RWPE1 (cell line): ENCODE measurements at regions not wholly inside any gene's neighbourhood (a gene's known extent, or its start where the extent isn't known, plus 50 kb on each side); places are given as distances from the start of the nearest gene placed in this dataset.

Experiments
- CTCF ChIA-PET: fragments of 350-600 bp; sonication (Branson Sonifier 250); formaldehyde crosslinking; extraction: SDS; loops from one replicate; lab custom pipeline; 2021; lab: Yijun Ruan, JAX
- POLR2A ChIA-PET: fragments of 400-600 bp; formaldehyde crosslinking; extraction: SDS; loops from one replicate; lab custom pipeline; 2020; ENCODE audit warnings: antibody characterized with exemption; ENCODE audit not compliant: low non-redundant PET; lab: Yijun Ruan, JAX
- DNase-seq: peaks from one replicate; pipeline ENCODE4 v3.0.0; 2012; ENCODE audit warnings: low spot score
- H3K27ac ChIP-seq: fragments of 450-650 bp; 2 replicates; pipeline ENCODE4 v1.5.1; 2017
- TF ChIP-seq, protein P1 (sequence below): fragments of 450-650 bp; conservative IDR thresholded peaks from 2 replicates; pipeline ENCODE4 v1.5.1; 2017; ENCODE audit warnings: low read depth, mild to moderate bottlenecking

DNA sequence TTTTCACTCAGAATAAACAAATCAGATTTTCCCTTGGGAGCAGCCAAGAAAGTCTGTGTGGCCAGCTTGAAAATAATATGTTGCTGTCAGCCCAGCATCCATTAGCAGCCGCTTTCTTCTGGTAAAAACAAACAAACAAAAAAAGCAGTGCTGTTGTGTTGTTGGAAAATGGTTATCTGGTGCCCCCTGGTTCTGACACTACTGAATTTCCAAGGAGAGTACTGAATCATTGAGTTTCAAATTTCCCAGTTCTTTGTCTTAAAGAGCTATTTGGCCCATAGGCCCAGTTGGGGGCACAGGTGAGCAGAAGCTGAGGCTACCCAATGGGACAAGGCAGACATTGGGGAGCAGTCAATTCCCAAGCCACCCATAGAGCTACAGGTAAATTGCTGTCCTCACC is 995.9 kb downstream of the UQCRFS1 start:
- no peak overlapping the region for H3K27ac ChIP-seq
- no peak for DNase-seq
- TF ChIP-seq, protein P1, sequence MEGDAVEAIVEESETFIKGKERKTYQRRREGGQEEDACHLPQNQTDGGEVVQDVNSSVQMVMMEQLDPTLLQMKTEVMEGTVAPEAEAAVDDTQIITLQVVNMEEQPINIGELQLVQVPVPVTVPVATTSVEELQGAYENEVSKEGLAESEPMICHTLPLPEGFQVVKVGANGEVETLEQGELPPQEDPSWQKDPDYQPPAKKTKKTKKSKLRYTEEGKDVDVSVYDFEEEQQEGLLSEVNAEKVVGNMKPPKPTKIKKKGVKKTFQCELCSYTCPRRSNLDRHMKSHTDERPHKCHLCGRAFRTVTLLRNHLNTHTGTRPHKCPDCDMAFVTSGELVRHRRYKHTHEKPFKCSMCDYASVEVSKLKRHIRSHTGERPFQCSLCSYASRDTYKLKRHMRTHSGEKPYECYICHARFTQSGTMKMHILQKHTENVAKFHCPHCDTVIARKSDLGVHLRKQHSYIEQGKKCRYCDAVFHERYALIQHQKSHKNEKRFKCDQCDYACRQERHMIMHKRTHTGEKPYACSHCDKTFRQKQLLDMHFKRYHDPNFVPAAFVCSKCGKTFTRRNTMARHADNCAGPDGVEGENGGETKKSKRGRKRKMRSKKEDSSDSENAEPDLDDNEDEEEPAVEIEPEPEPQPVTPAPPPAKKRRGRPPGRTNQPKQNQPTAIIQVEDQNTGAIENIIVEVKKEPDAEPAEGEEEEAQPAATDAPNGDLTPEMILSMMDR, result no peak
- ChIA-PET CTCF (no interaction called here), POLR2A (no interaction called here)

- CTCF ChIA-PET, result no interaction called here
- TF ChIP-seq, protein P1, result no peak
- POLR2A ChIA-PET, result no interaction called here
Observed at GRCh38 chr19:28213470-28214082, 999.4 kb downstream of the UQCRFS1 start.

DNA sequence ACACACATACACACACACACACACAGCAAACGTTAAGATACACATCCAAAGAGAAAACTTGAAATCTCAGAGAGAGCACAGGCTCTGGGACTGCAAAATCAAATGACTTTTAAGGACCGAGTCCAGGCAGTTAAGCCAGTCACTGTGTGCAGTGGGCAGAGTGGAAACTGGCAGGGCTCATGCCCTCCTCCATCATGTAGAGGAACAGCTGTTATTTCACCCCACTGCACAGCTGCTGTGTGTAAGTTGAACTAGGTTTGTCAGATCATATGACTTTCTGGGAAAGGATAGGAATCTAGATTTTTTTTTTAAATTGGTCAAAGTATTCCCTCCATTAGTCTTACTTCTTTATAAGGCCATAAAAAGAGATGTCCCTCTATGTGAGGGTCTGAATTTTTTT is 1002.1 kb downstream of the UQCRFS1 start:
- no peak overlapping the region for H3K27ac ChIP-seq
- no peak for DNase-seq
- TF ChIP-seq, protein P1, result no peak
- POLR2A ChIA-PET, result no interaction called here
- CTCF ChIA-PET, result no interaction called here

More at GRCh38 chr19:28213470-28214082, 999.4 kb downstream of the UQCRFS1 start:
- no peak overlapping the region for H3K27ac ChIP-seq
- no peak for DNase-seq

DNA sequence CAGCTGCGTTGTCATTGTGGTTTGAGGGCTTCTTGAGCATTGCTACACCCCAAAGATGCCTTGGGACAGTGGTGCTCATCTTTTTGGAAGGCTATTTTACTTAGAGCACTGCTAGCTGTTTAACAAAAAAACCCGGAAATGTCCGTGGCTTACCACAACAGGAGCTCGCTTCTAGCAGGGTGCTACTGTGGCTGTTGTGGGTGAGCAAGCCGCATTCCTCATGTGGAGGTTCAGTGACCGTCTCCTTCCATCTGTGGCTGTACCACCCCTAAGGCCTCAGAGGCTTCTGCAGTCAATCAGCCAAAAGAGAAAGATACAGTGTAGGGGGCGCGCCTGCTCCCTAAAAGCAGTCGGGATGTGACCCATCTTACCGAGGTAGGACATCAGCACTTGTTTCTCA is 1004.2 kb downstream of the UQCRFS1 start:
- no peak overlapping the region for H3K27ac ChIP-seq
- no peak for DNase-seq
- CTCF ChIA-PET, result interaction anchor here (0.5 to 0.7 kb wide), 2 partner anchors 117 to 150 kb away, joined by 3 to 4 read pairs; no protein-coding TSS in a partner anchor
- TF ChIP-seq, protein P1, result no peak
- POLR2A ChIA-PET, result no interaction called here

GRCh38 chr19:28207244-28207643 is 1005.7 kb downstream of the UQCRFS1 start:
- no peak for DNase-seq
- TF ChIP-seq, protein P1, result no peak
- H3K27ac ChIP-seq, result no peak overlapping the region
- ChIA-PET POLR2A (no interaction called here), CTCF (no interaction called here)

DNA sequence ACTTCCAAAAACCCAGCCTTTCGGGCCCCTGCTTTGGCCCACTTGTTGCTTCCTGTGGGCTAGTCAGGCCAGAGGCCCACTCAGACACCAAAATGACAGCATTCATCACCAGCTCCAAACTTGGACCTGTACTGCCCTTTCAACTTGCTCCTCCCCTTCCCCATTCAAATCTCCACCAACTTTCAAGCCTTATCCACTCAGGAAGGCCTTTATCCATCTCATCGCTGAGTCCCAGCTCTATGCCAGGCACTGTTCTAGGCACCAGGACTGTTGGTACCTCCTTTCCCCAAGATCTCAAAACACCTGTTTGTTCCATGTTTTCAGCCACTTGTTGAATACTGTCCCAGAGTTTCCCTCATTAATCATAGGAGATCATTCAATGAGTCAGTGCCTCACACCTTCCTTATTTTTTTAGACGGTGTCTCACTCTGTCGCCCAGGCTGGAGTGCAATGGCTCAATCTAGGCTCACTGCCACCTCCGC is 1011.4 kb downstream of the UQCRFS1 start:
- H3K27ac ChIP-seq, result no peak overlapping the region
- CTCF ChIA-PET, result no interaction called here
- TF ChIP-seq, protein P1, result no peak
- POLR2A ChIA-PET, result no interaction called here
- no peak for DNase-seq
